ENCODE measurements at regions not wholly inside any gene's neighbourhood (a gene's known extent, or its start where the extent isn't known, plus 50 kb on each side); places are given as distances from the start of the nearest gene placed in this dataset.

- no peak for DNase-seq (ENCODE audit: low spot score)
These were observed 99.6 kb upstream of the SCG2 start for GRCh38 chr2:223701761-223702160.

GRCh38 chr2:223700221-223700620, 98.1 kb upstream of the SCG2 start:
- no peak for DNase-seq (ENCODE audit: low spot score)

GRCh38 chr2:223697892-223698645, 95.9 kb upstream of the SCG2 start:
- DNase-seq (ENCODE audit: low spot score), result no peak

- DNase-seq (ENCODE audit: low spot score), result no peak
These were observed 95.2 kb upstream of the SCG2 start for GRCh38 chr2:223697316-223697891.

- no peak for DNase-seq (ENCODE audit: low spot score)
These were observed 94.6 kb upstream of the SCG2 start for GRCh38 chr2:223696719-223697118.

GRCh38 chr2:223692191-223692947, 90.2 kb upstream of the SCG2 start:
- peak; percentile 54 for DNase-seq (ENCODE audit: low spot score)

GRCh38 chr2:223688094-223688835, 86.1 kb upstream of the SCG2 start:
- no peak for DNase-seq (ENCODE audit: low spot score)

GRCh38 chr2:223681125-223681524, 79.0 kb upstream of the SCG2 start:
- no peak for DNase-seq (ENCODE audit: low spot score)

- DNase-seq (ENCODE audit: low spot score), result peak; percentile 34
These were observed 72.9 kb upstream of the SCG2 start for GRCh38 chr2:223674998-223675609.

- no peak for DNase-seq (ENCODE audit: low spot score)
These were observed 67.5 kb upstream of the SCG2 start for GRCh38 chr2:223669453-223670225.

GRCh38 chr2:223668302-223668998, 66.3 kb upstream of the SCG2 start:
- peak; percentile 17 for DNase-seq (ENCODE audit: low spot score)

GRCh38 chr2:223654384-223654915, 52.3 kb upstream of the SCG2 start:
- DNase-seq (ENCODE audit: low spot score), result no peak

GRCh38 chr2:223652902-223653301, 50.7 kb upstream of the SCG2 start:
- no peak for DNase-seq (ENCODE audit: low spot score)

- no peak for DNase-seq (ENCODE audit: low spot score)
These were observed 50.0 kb upstream of the SCG2 start for GRCh38 chr2:223652122-223652521.
